CD4-positive, CD25-positive, alpha-beta regulatory T cell (primary cell): ENCODE measurements at regions not wholly inside any gene's neighbourhood (a gene's known extent, or its start where the extent isn't known, plus 50 kb on each side); places are given as distances from the start of the nearest gene placed in this dataset.
"Not testable (repeated sequence)": the region's sequence is repeated elsewhere in the genome, so short reads cannot be mapped to it uniquely, and the experiment has no call there.

Experiments
- ATAC-seq, 2 donors: fragments of 150-1000 bp; cut with Tn5 transposase; one replicate each; pipeline ENCODE4 v1.10.0; 2021; ENCODE audit warnings: low read depth in 2 of 2, moderate number of reproducible peaks in 2 of 2, moderate library complexity in 1 of 2
- DNase-seq, 3 donors: peaks; one replicate each; pipeline versions ENCODE4 v3.0.0 to v3.0.0-alpha.2; 2012 to 2022; ENCODE audit warnings: mixed read lengths in 1 of 3
- H3K27ac ChIP-seq: one replicate; pipeline ENCODE4 v1.7.0; 2013; ENCODE audit warnings: mild to moderate bottlenecking, low read length; ENCODE audit not compliant: insufficient read depth, poor library complexity, severe bottlenecking
- H3K27me3 ChIP-seq: one replicate; pipeline ENCODE4 v1.7.0; 2013; ENCODE audit warnings: low read length; ENCODE audit not compliant: control insufficient read depth, insufficient read depth
- H3K36me3 ChIP-seq: one replicate; pipeline ENCODE4 v1.7.0; 2013; ENCODE audit warnings: mild to moderate bottlenecking, low read length, moderate library complexity; ENCODE audit not compliant: control insufficient read depth, insufficient read depth
- H3K4me1 ChIP-seq: 2 replicates; pipeline ENCODE4 v1.7.0; 2013; ENCODE audit warnings: mild to moderate bottlenecking, low read length; ENCODE audit not compliant: insufficient read depth, control insufficient read depth, poor library complexity, severe bottlenecking
- H3K4me3 ChIP-seq: one replicate; pipeline ENCODE4 v1.7.0; 2013; ENCODE audit warnings: low read depth, mild to moderate bottlenecking, low read length, moderate library complexity
- H3K9me3 ChIP-seq, 2 experiments: 1 replicate in 1 of 2; 2 replicates in 1 of 2; pipeline ENCODE4 v1.7.0; 2013; ENCODE audit warnings: low read length in 2 of 2, mild to moderate bottlenecking in 1 of 2, moderate library complexity in 1 of 2; ENCODE audit not compliant: control insufficient read depth in 2 of 2
- H3K27ac Mint-ChIP-seq, 3 donors: one replicate each; pipeline ENCODE4 v1.8.0; 2020 to 2022; ENCODE audit warnings: mild to moderate bottlenecking in 3 of 3, mixed read lengths in 3 of 3, moderate library complexity in 2 of 3
- H3K27me3 Mint-ChIP-seq: one replicate; pipeline ENCODE4 v1.8.0; 2022; ENCODE audit warnings: mild to moderate bottlenecking, mixed read lengths
- H3K36me3 Mint-ChIP-seq: one replicate; pipeline ENCODE4 v1.8.0; 2020; ENCODE audit warnings: mixed read lengths
- H3K4me1 Mint-ChIP-seq, 4 donors: one replicate each; pipeline ENCODE4 v1.8.0; 2020 to 2022; ENCODE audit warnings: mixed read lengths in 4 of 4, mild to moderate bottlenecking in 1 of 4
- H3K4me3 Mint-ChIP-seq, 4 donors: one replicate each; pipeline ENCODE4 v1.8.0; 2020 to 2022; ENCODE audit warnings: mild to moderate bottlenecking in 4 of 4, mixed read lengths in 4 of 4, moderate library complexity in 3 of 4
- H3K9me3 Mint-ChIP-seq, 7 donors: one replicate each; pipeline ENCODE4 v1.8.0; 2020 to 2022; ENCODE audit warnings: mixed read lengths in 7 of 7, mild to moderate bottlenecking in 3 of 7, moderate library complexity in 2 of 7

GRCh38 chr3:21195203-21195602, 555.8 kb downstream of the ZNF385D start:
- Histone ChIP-seq H3K36me3 (no peaks in the 10 kb centered on the region), H3K27me3 (no peaks in the 10 kb centered on the region), H3K9me3 (no peaks in the 10 kb centered on the region), H3K4me1 (no peaks in the 10 kb centered on the region), H3K27ac (no peak overlapping the region), H3K4me3 (no peak overlapping the region)
- no peaks in the 10 kb centered on the region for H3K4me1 Mint-ChIP-seq
- no peak for ATAC-seq
- H3K4me3 Mint-ChIP-seq: no peak overlapping the region
- H3K36me3 Mint-ChIP-seq: no peaks in the 10 kb centered on the region
- peaks cover 0 to 13% (median 10%) of the 10 kb centered on the region in 7 donors for H3K9me3 Mint-ChIP-seq
- no peak for DNase-seq
- no peaks in the 10 kb centered on the region for H3K27me3 Mint-ChIP-seq
- H3K27ac Mint-ChIP-seq: no peak overlapping the region

- H3K36me3 ChIP-seq, H3K4me3 Mint-ChIP-seq, H3K27me3 ChIP-seq, ATAC-seq, H3K27ac ChIP-seq, H3K4me3 ChIP-seq, H3K4me1 Mint-ChIP-seq, H3K9me3 ChIP-seq, H3K27ac Mint-ChIP-seq, H3K27me3 Mint-ChIP-seq, DNase-seq, H3K36me3 Mint-ChIP-seq, H3K4me1 ChIP-seq: not testable (repeated sequence)
- peaks cover 0 to 13% (median 8%) of the 10 kb centered on the region in 7 donors for H3K9me3 Mint-ChIP-seq
Measured at GRCh38 chr3:21194036-21194435, 557.0 kb downstream of the ZNF385D start.

GRCh38 chr3:21188459-21188858, 562.6 kb downstream of the ZNF385D start:
- Histone ChIP-seq H3K36me3 (no peaks in the 10 kb centered on the region), H3K9me3 (peaks cover 0 to 2% of the 10 kb centered on the region in 2 experiments), H3K4me3 (no peak overlapping the region), H3K27me3 (no peaks in the 10 kb centered on the region), H3K4me1 (no peaks in the 10 kb centered on the region), H3K27ac (no peak overlapping the region)
- Mint-ChIP-seq H3K27me3 (no peaks in the 10 kb centered on the region), H3K9me3 (peaks cover 0 to 11% (median 7%) of the 10 kb centered on the region in 7 donors), H3K4me1 (no peaks in the 10 kb centered on the region), H3K36me3 (no peaks in the 10 kb centered on the region), H3K27ac (no peak overlapping the region), H3K4me3 (no peak overlapping the region)
- DNase-seq: no peak
- ATAC-seq: no peak

- peaks cover 0 to 2% of the 10 kb centered on the region in 2 experiments for H3K9me3 ChIP-seq
- no peaks in the 10 kb centered on the region for H3K27me3 ChIP-seq
- H3K27ac Mint-ChIP-seq: no peak overlapping the region
- peaks cover 0 to 5% (median 3%) of the 10 kb centered on the region in 7 donors for H3K9me3 Mint-ChIP-seq
- no peak overlapping the region for H3K4me3 ChIP-seq
- no peak overlapping the region for H3K27ac ChIP-seq
- ATAC-seq (no peak), DNase-seq (no peak)
- H3K4me1 ChIP-seq: no peaks in the 10 kb centered on the region
- no peak overlapping the region for H3K4me3 Mint-ChIP-seq
- H3K27me3 Mint-ChIP-seq: no peaks in the 10 kb centered on the region
- H3K4me1 Mint-ChIP-seq: no peaks in the 10 kb centered on the region
- H3K36me3 Mint-ChIP-seq: no peaks in the 10 kb centered on the region
- no peaks in the 10 kb centered on the region for H3K36me3 ChIP-seq
Measured at GRCh38 chr3:21185816-21186314, 565.1 kb downstream of the ZNF385D start.

- no peak for DNase-seq
- Histone ChIP-seq H3K4me1 (no peaks in the 10 kb centered on the region), H3K4me3 (no peak overlapping the region), H3K9me3 (peaks cover 3 to 14% of the 10 kb centered on the region in 2 experiments), H3K27ac (no peak overlapping the region), H3K36me3 (no peaks in the 10 kb centered on the region), H3K27me3 (no peaks in the 10 kb centered on the region)
- Mint-ChIP-seq H3K4me3 (no peak overlapping the region), H3K4me1 (no peaks in the 10 kb centered on the region), H3K27ac (no peak overlapping the region), H3K36me3 (no peaks in the 10 kb centered on the region), H3K9me3 (peaks cover 4 to 45% (median 13%) of the 10 kb centered on the region in 7 donors), H3K27me3 (peaks cover 4% of the 10 kb centered on the region)
- ATAC-seq: no peak
Measured at GRCh38 chr3:21174461-21174860, 576.5 kb downstream of the ZNF385D start.

- Mint-ChIP-seq H3K4me1 (no peaks in the 10 kb centered on the region), H3K9me3 (peaks cover 0 to 26% (median 4%) of the 10 kb centered on the region in 7 donors), H3K27ac (peak overlapping the region in 1 of 3 donors; percentile 6), H3K36me3 (no peaks in the 10 kb centered on the region), H3K27me3 (no peaks in the 10 kb centered on the region), H3K4me3 (no peak overlapping the region)
- H3K27ac ChIP-seq: no peak overlapping the region
- H3K4me3 ChIP-seq: no peak overlapping the region
- no peaks in the 10 kb centered on the region for H3K4me1 ChIP-seq
- peaks cover 0 to 4% of the 10 kb centered on the region in 2 experiments for H3K9me3 ChIP-seq
- no peaks in the 10 kb centered on the region for H3K36me3 ChIP-seq
- DNase-seq (no peak), ATAC-seq (no peak)
- H3K27me3 ChIP-seq: no peaks in the 10 kb centered on the region
Measured at GRCh38 chr3:21170964-21171363, 580.0 kb downstream of the ZNF385D start.

- no peak overlapping the region for H3K4me3 ChIP-seq
Measured at GRCh38 chr3:21169948-21170347, 581.1 kb downstream of the ZNF385D start.

GRCh38 chr3:21168471-21168870, 582.5 kb downstream of the ZNF385D start:
- H3K4me1 Mint-ChIP-seq: no peaks in the 10 kb centered on the region
- no peaks in the 10 kb centered on the region for H3K36me3 Mint-ChIP-seq
- H3K4me3 Mint-ChIP-seq: no peak overlapping the region
- DNase-seq (no peak), ATAC-seq (no peak)
- Histone ChIP-seq H3K9me3 (peaks cover 0 to 7% of the 10 kb centered on the region in 2 experiments), H3K36me3 (no peaks in the 10 kb centered on the region), H3K27ac (no peak overlapping the region), H3K27me3 (no peaks in the 10 kb centered on the region), H3K4me1 (no peaks in the 10 kb centered on the region), H3K4me3 (no peak overlapping the region)
- H3K9me3 Mint-ChIP-seq: peaks cover 0 to 13% (median 1%) of the 10 kb centered on the region in 7 donors
- no peak overlapping the region for H3K27ac Mint-ChIP-seq
- H3K27me3 Mint-ChIP-seq: no peaks in the 10 kb centered on the region

More at GRCh38 chr3:21169948-21170347, 581.1 kb downstream of the ZNF385D start:
- Histone ChIP-seq H3K27ac (no peak overlapping the region), H3K36me3 (no peaks in the 10 kb centered on the region), H3K4me1 (no peaks in the 10 kb centered on the region), H3K27me3 (no peaks in the 10 kb centered on the region), H3K9me3 (peaks cover 0 to 4% of the 10 kb centered on the region in 2 experiments)
- Mint-ChIP-seq H3K27ac (no peak overlapping the region), H3K9me3 (peaks cover 0 to 20% (median 5%) of the 10 kb centered on the region in 7 donors), H3K4me3 (no peak overlapping the region), H3K4me1 (no peaks in the 10 kb centered on the region), H3K36me3 (no peaks in the 10 kb centered on the region), H3K27me3 (no peaks in the 10 kb centered on the region)
- DNase-seq (no peak), ATAC-seq (no peak)
